GM12864 (cell line): ENCODE measurements at regions not wholly inside any gene's neighbourhood (a gene's known extent, or its start where the extent isn't known, plus 50 kb on each side); places are given as distances from the start of the nearest gene placed in this dataset.

ENCODE experiments used
- DNase-seq: peaks from one replicate; pipeline ENCODE4 v3.0.0-alpha.2; 2011; ENCODE audit warnings: low read depth
- H3K4me3 ChIP-seq: 2 replicates; pipeline ENCODE4 v1.5.1; 2011; ENCODE audit warnings: mild to moderate bottlenecking, low read depth, low read length, control low read depth
- CTCF ChIP-seq: IDR thresholded peaks from 2 replicates; pipeline ENCODE4 v1.5.1; 2011; ENCODE audit warnings: low read depth, mild to moderate bottlenecking, moderate library complexity, low read length, control low read depth, inconsistent platforms; ENCODE audit errors: missing control alignments

DNA sequence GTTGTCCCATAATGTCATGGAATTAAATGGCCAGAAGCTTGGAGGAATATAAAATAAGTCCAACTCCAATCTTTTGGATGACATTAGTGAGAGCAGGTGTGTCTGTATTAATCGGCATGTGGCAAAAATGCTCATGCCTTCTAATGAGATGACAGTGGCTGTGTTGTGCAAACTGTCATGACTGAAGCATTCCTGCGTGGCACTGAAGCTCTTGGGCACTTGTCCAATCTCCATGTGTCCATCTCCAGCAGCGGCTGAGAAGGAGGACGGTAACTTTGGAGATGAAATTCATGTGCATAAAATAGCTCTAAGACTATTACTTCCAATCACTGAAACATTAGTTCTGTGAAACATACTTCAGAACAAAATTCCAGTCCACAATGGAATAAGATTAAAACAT is 697.5 kb upstream of the GRAMD2B start:
- no peak for TF ChIP-seq CTCF
- H3K4me3 ChIP-seq, result no peak overlapping the region
- DNase-seq, result no peak

GRCh38 chr5:125743939-125744338 is 679.3 kb upstream of the GRAMD2B start:
- TF ChIP-seq CTCF, result no peak
- no peak for DNase-seq

GRCh38 chr5:125746917-125747316 is 676.3 kb upstream of the GRAMD2B start:
- H3K4me3 ChIP-seq, result no peak overlapping the region
- no peak for TF ChIP-seq CTCF
- DNase-seq, result no peak

More at GRCh38 chr5:125743939-125744338, 679.3 kb upstream of the GRAMD2B start:
- H3K4me3 ChIP-seq, result no peak overlapping the region

DNA sequence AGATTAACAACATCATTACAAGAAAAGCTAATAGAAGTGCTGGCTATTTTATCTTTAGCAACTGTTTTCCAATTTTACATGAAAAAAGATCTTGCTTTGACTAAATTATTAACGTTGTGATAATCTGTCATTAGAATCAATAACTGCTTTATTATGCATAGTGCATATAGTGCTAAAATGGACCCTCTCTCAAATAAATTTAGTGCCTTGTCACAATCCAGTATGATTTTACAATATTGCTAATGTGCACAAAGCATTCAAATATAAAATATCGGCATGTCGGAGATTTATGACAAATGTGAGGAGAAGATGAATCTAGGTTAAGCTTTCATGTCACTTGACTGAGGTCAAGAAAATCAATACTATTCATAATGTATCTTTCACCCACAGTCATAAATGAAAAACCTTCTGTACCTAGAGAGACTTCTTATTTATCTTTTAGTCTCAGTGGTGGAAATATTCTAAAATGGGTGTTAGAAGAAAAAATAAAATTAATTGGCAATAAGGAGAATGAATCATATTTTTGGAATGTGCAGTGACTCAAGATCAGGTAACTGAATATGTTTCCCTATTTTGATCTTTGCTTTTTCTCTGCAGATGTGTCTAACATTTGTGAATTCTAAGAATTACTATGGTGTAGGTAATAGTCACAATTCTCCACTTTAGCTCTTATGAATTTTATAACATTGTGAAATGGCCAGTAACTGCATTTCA is 672.9 kb upstream of the GRAMD2B start:
- DNase-seq, result no peak
- no peak overlapping the region for H3K4me3 ChIP-seq
- no peak for TF ChIP-seq CTCF

DNA sequence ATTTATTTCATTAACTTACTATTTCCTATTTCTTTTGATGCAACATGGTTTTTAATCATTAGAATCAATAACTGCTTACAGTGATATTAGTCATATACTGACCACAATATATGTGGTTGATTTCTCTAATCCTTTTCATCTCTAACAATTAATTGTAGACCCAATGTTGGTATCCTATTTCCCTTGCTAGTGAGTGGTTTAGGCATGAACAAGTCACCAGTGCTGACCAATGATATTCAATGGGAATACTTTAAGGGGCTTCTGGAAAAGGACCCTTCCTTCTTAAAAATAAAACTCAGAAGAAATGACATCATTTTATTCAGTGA is 672.4 kb upstream of the GRAMD2B start:
- no peak for DNase-seq
- H3K4me3 ChIP-seq, result no peak overlapping the region
- no peak for TF ChIP-seq CTCF

- no peak for TF ChIP-seq CTCF
- DNase-seq, result no peak
- no peak overlapping the region for H3K4me3 ChIP-seq
Observed at GRCh38 chr5:125756456-125756855, 666.8 kb upstream of the GRAMD2B start.

GRCh38 chr5:125766706-125767105 is 656.5 kb upstream of the GRAMD2B start:
- H3K4me3 ChIP-seq, result no peak overlapping the region
- TF ChIP-seq CTCF, result no peak
- no peak for DNase-seq
